Stimulated activated CD4-positive, alpha-beta T cell treated with anti-CD3 and anti-CD28 coated beads, Interleukin-15, amount 100 ng/mL, for 24 hours (primary cell): ENCODE measurements at regions not wholly inside any gene's neighbourhood (a gene's known extent, or its start where the extent isn't known, plus 50 kb on each side); places are given as distances from the start of the nearest gene placed in this dataset.
A peak's percentile ranks its signal among the peaks of the same experiment; 100 is the strongest.

Experiments used
- DNase-seq: peaks from one replicate; pipeline ENCODE4 v3.0.0-alpha.2; 2020

GRCh38 chr14:61894452-61895077, 132.3 kb downstream of the SNAPC1 start:
- DNase-seq: peak; percentile 78

- DNase-seq: no peak
These were observed 135.1 kb downstream of the SNAPC1 start for GRCh38 chr14:61897300-61897699.

GRCh38 chr14:61898568-61898967, 136.3 kb downstream of the SNAPC1 start:
- no peak for DNase-seq

- no peak for DNase-seq
These were observed 137.3 kb downstream of the SNAPC1 start for GRCh38 chr14:61899497-61899896.

GRCh38 chr14:61904946-61905345, 142.7 kb downstream of the SNAPC1 start:
- DNase-seq: no peak

- no peak for DNase-seq
These were observed 149.4 kb downstream of the SNAPC1 start for GRCh38 chr14:61911574-61911973.

GRCh38 chr14:61918998-61919397, 156.8 kb downstream of the SNAPC1 start:
- no peak for DNase-seq

GRCh38 chr14:61923348-61923747, 161.1 kb downstream of the SNAPC1 start:
- DNase-seq: no peak

GRCh38 chr14:61925043-61925442, 162.8 kb downstream of the SNAPC1 start:
- DNase-seq: peak; percentile 12

- no peak for DNase-seq
These were observed 163.7 kb downstream of the SNAPC1 start for GRCh38 chr14:61925732-61926435.

- DNase-seq: no peak
These were observed 164.8 kb downstream of the SNAPC1 start for GRCh38 chr14:61927060-61927459.

- no peak for DNase-seq
These were observed 165.3 kb downstream of the SNAPC1 start for GRCh38 chr14:61927520-61927919.

GRCh38 chr14:61928300-61928699, 166.1 kb downstream of the SNAPC1 start:
- DNase-seq: no peak

GRCh38 chr14:61928701-61929100, 166.5 kb downstream of the SNAPC1 start:
- no peak for DNase-seq

- DNase-seq: no peak
These were observed 167.4 kb downstream of the SNAPC1 start for GRCh38 chr14:61929651-61930050.

- no peak for DNase-seq
These were observed 168.1 kb downstream of the SNAPC1 start for GRCh38 chr14:61930101-61930857.

GRCh38 chr14:61932974-61933373, 170.8 kb downstream of the SNAPC1 start:
- no peak for DNase-seq

GRCh38 chr14:61934385-61934784, 172.2 kb downstream of the SNAPC1 start:
- DNase-seq: peak; percentile 5

GRCh38 chr14:61939776-61940175, 177.6 kb downstream of the SNAPC1 start:
- no peak for DNase-seq

GRCh38 chr14:61940666-61941420, 178.6 kb downstream of the SNAPC1 start:
- no peak for DNase-seq

- DNase-seq: no peak
These were observed 179.4 kb downstream of the SNAPC1 start for GRCh38 chr14:61941421-61942150.

- DNase-seq: no peak
These were observed 186.2 kb downstream of the SNAPC1 start for GRCh38 chr14:61948376-61948775.

GRCh38 chr14:61950340-61950739, 188.1 kb downstream of the SNAPC1 start:
- no peak for DNase-seq
